Endothelial cell (in vitro differentiated cells): ENCODE measurements at regions not wholly inside any gene's neighbourhood (a gene's known extent, or its start where the extent isn't known, plus 50 kb on each side); places are given as distances from the start of the nearest gene placed in this dataset.
"Not testable (repeated sequence)": the region's sequence is repeated elsewhere in the genome, so short reads cannot be mapped to it uniquely, and the experiment has no call there.

Experiments
- DNase-seq: peaks from one replicate; pipeline ENCODE4 v3.0.0; 2021; ENCODE audit warnings: low spot score
- H3K27ac Mint-ChIP-seq: one replicate; pipeline ENCODE4 v1.8.0; 2021; ENCODE audit warnings: mixed read lengths, inconsistent platforms; ENCODE audit not compliant: unreplicated experiment
- H3K27me3 Mint-ChIP-seq: one replicate; pipeline ENCODE4 v1.8.0; 2021; ENCODE audit warnings: mild to moderate bottlenecking, moderate library complexity, mixed read lengths, inconsistent platforms; ENCODE audit not compliant: unreplicated experiment
- H3K36me3 Mint-ChIP-seq: one replicate; pipeline ENCODE4 v1.8.0; 2021; ENCODE audit warnings: mild to moderate bottlenecking, low read depth, mixed read lengths, inconsistent platforms; ENCODE audit not compliant: unreplicated experiment
- H3K4me1 Mint-ChIP-seq: one replicate; pipeline ENCODE4 v1.8.0; 2021; ENCODE audit warnings: mild to moderate bottlenecking, mixed read lengths, inconsistent platforms; ENCODE audit not compliant: unreplicated experiment
- H3K4me3 Mint-ChIP-seq: one replicate; pipeline ENCODE4 v1.8.0; 2021; ENCODE audit warnings: mild to moderate bottlenecking, mixed read lengths, inconsistent platforms; ENCODE audit not compliant: unreplicated experiment
- H3K9me3 Mint-ChIP-seq: one replicate; pipeline ENCODE4 v1.8.0; 2021; ENCODE audit warnings: mixed read lengths, inconsistent platforms; ENCODE audit not compliant: unreplicated experiment
- TF ChIP-seq, protein P1 (sequence below): fragments of 200-600 bp; sonication (generic); IDR thresholded peaks from one replicate; pipeline ENCODE4 v1.5.0; 2021; ENCODE audit warnings: antibody characterized with exemption; ENCODE audit not compliant: unreplicated experiment

DNA sequence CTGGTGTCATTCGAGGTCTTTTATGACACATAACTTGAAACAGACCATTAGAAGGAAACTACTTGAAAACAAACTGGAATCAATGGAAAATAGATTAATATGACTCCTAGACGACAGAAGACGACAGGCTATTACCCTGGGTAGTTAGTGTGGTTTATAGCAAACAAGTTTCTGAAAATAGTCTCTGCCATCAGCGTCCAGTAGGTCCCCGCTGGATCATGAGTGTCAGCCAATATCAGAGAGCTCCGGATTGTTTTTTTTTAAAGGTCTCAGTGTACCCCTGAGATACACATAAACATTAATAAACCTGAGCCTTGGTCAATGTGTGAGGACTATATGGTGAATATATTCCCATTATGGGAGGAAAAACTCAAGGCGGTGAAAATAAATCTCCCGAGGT is 115.0 kb upstream of the THUMPD2 start:
- Mint-ChIP-seq H3K4me3 (no peak overlapping the region), H3K27ac (no peak overlapping the region)
- TF ChIP-seq, protein P1, sequence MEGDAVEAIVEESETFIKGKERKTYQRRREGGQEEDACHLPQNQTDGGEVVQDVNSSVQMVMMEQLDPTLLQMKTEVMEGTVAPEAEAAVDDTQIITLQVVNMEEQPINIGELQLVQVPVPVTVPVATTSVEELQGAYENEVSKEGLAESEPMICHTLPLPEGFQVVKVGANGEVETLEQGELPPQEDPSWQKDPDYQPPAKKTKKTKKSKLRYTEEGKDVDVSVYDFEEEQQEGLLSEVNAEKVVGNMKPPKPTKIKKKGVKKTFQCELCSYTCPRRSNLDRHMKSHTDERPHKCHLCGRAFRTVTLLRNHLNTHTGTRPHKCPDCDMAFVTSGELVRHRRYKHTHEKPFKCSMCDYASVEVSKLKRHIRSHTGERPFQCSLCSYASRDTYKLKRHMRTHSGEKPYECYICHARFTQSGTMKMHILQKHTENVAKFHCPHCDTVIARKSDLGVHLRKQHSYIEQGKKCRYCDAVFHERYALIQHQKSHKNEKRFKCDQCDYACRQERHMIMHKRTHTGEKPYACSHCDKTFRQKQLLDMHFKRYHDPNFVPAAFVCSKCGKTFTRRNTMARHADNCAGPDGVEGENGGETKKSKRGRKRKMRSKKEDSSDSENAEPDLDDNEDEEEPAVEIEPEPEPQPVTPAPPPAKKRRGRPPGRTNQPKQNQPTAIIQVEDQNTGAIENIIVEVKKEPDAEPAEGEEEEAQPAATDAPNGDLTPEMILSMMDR, result no peak

DNA sequence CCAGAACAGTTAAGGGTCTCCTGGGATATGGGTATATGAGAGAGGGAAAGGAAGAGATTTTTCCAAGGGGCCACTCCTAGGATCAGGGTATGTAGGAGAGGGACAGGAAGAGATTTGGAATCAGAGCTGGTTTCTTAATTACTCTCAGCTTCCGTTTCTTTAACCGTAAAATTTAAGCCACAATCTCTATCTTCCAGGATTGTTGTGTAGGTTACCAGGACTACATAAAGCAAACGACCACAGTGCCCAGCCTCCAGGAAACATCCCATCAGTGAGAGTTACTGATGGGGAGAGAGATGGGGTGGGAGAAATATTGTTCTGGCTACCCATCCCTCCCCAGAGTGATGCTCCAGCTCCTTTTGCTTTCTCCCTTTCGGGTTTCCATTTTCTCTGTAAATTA is 114.6 kb upstream of the THUMPD2 start:
- Mint-ChIP-seq H3K4me1 (no peaks in the 10 kb centered on the region), H3K9me3 (no peaks in the 10 kb centered on the region), H3K4me3 (no peak overlapping the region), H3K36me3 (no peaks in the 10 kb centered on the region), H3K27ac (no peak overlapping the region), H3K27me3 (no peaks in the 10 kb centered on the region)
- no peak for DNase-seq
- TF ChIP-seq, protein P1, result no peak

More for the DNA sequence above, 115.0 kb upstream of the THUMPD2 start:
- H3K9me3 Mint-ChIP-seq, result no peaks in the 10 kb centered on the region
- no peaks in the 10 kb centered on the region for H3K27me3 Mint-ChIP-seq
- no peaks in the 10 kb centered on the region for H3K4me1 Mint-ChIP-seq
- DNase-seq, result no peak
- no peaks in the 10 kb centered on the region for H3K36me3 Mint-ChIP-seq

- TF ChIP-seq, protein P1, result no peak
- Mint-ChIP-seq H3K4me1 (no peaks in the 10 kb centered on the region), H3K27me3 (no peaks in the 10 kb centered on the region), H3K9me3 (no peaks in the 10 kb centered on the region), H3K36me3 (no peaks in the 10 kb centered on the region), H3K27ac (no peak overlapping the region), H3K4me3 (no peak overlapping the region)
- no peak for DNase-seq
Observed at GRCh38 chr2:39881948-39882347, 102.9 kb upstream of the THUMPD2 start.

DNA sequence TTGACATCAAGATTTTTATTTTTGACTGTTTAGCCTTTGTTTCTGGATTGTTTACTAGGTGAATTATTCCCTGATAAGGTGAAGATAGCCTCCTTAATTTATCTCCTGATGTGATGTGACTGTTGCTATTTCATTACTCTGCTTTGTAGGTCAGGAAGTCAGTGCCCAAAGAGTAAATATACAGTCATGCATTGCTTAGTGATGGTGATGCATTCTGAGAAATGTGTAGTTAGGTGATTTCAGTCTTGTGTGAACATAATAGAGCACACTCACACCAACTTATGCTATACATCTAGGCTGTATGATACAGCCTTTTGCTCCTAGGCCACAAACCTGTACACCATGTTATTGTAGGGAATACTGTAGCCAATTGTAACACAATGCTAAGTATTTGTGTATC is 102.4 kb upstream of the THUMPD2 start:
- Mint-ChIP-seq H3K36me3 (no peaks in the 10 kb centered on the region), H3K9me3 (no peaks in the 10 kb centered on the region), H3K27me3 (no peaks in the 10 kb centered on the region), H3K27ac (no peak overlapping the region), H3K4me1 (no peaks in the 10 kb centered on the region), H3K4me3 (no peak overlapping the region)
- TF ChIP-seq, protein P1, result no peak
- DNase-seq, result no peak

GRCh38 chr2:39879001-39879400 is 99.9 kb upstream of the THUMPD2 start:
- H3K36me3 Mint-ChIP-seq, H3K4me3 Mint-ChIP-seq, H3K27me3 Mint-ChIP-seq, DNase-seq, H3K9me3 Mint-ChIP-seq, H3K27ac Mint-ChIP-seq, H3K4me1 Mint-ChIP-seq: not testable (repeated sequence)

GRCh38 chr2:39875914-39876267 is 96.8 kb upstream of the THUMPD2 start:
- Mint-ChIP-seq H3K27me3 (no peaks in the 10 kb centered on the region), H3K27ac (no peak overlapping the region), H3K4me1 (no peaks in the 10 kb centered on the region), H3K9me3 (no peaks in the 10 kb centered on the region), H3K36me3 (no peaks in the 10 kb centered on the region), H3K4me3 (no peak overlapping the region)
- no peak for DNase-seq
- TF ChIP-seq, protein P1, result no peak
